NCI-H2107 treated with DMSO at 0.1 percent for 48 hours (cell line): ENCODE measurements at regions not wholly inside any gene's neighbourhood (a gene's known extent, or its start where the extent isn't known, plus 50 kb on each side); places are given as distances from the start of the nearest gene placed in this dataset.
"Not testable (repeated sequence)": the region's sequence is repeated elsewhere in the genome, so short reads cannot be mapped to it uniquely, and the experiment has no call there.

Experiments
- DNase-seq: peaks from one replicate; lab custom pipeline; 2025; ENCODE audit not compliant: unreplicated experiment; lab: John Stamatoyannopoulos, UW

GRCh38 chr5:125433457-125433856 is 687.0 kb upstream of the ZNF608 start:
- DNase-seq, result no peak

DNA sequence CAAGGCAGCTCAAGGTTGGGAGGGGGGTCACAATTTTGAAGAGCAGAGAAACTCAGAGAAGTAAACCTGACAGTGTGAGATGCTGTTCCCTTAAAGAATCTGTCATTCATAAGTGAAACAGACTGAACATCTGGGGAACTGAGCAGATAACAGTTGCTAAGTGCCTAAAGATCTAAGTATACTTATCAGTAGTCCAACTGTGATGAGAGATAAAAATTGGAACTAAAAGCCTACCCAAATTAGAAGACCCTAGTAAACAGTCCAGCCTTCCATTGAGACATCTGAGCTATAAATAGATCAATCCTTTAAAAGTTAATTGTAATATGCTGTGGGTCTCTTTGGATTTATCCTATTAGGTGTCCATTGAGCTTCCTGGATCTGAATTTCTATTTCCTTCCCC is 692.8 kb upstream of the ZNF608 start:
- no peak for DNase-seq

- DNase-seq, result no peak
These were observed 694.5 kb upstream of the ZNF608 start for GRCh38 chr5:125440905-125441304.

DNA sequence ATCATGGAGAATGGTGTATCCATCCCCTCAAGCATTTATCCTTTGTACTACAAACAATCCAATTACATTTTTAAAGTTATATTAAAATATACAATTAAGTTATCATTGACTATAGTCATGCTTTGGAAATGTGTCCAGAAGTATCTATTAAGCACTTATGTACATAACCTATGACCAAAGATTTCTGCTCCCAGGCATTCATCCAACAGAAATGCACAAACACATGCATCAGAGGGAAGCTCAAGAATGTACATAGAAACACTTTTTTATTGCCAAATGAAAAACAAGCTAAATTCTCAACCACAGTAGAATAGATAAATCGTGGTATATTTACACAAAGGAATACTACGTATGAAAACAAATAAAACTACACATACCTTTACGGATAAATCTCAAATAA is 700.5 kb upstream of the ZNF608 start:
- no peak for DNase-seq

DNA sequence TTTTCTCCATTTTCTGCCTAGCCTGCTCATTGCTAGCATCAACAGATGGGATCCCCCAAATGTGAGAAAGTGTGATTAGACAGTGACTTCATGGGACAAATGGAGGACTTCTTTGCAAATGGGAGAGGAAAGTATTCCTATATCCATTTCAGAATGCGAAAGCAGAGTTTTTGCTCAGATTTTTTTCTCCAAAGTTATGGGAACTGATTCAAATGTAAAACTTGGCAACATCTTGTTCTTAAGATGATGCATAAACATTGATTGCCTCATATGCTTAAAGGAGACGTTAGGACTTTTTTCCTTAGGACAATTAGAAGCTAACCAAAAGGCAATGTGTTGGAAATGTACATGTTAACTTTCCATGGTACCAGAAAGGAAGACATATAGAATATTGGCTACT is 704.3 kb upstream of the ZNF608 start:
- DNase-seq, result no peak

GRCh38 chr5:125451622-125452021 is 705.2 kb upstream of the ZNF608 start:
- no peak for DNase-seq

- no peak for DNase-seq
These were observed 706.6 kb upstream of the ZNF608 start for GRCh38 chr5:125452991-125453390.

DNA sequence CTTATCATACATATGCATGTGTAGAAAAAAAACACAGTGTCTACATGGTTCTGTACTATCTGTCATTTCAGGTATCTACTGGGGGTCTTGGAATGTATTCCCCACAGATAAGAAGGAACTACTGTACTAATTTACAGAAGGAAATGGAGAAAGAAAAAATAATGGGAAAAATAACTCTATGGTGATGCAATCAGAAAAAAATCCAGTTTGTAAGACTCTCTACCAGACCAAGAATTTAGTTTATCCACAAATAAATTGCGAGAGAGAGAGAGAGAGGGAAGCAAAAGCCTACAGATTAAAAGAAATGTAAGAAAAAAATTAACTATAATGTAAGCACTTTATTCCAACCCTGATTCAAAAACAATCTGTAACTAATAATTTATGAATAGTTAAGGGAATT is 708.6 kb upstream of the ZNF608 start:
- no peak for DNase-seq

GRCh38 chr5:125456005-125456404 is 709.6 kb upstream of the ZNF608 start:
- DNase-seq, result not testable (repeated sequence)

DNA sequence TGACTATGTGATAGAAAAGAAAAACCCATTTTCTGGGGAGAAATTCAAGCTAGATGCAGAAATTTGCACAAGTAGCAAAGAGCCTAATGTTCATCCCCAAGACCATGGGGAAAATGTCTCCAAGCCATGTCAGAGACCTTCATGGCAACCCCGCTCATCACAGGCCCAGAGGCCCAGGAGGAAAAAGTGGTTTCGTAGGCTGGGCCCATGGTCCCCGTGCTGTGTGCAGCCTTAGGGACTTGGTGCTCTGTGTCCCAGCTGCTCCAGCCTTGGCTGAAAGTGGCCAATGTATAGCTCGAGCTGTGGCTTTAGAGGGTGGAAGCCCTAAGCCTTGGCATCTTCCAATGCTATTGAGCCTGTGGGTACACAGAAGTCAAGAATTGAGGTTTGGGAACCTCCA is 711.2 kb upstream of the ZNF608 start:
- no peak for DNase-seq

GRCh38 chr5:125458949-125459348 is 712.5 kb upstream of the ZNF608 start:
- DNase-seq, result not testable (repeated sequence)

GRCh38 chr5:125461641-125462072 is 715.2 kb upstream of the ZNF608 start:
- DNase-seq, result no peak

GRCh38 chr5:125463466-125464092 is 717.1 kb upstream of the ZNF608 start:
- no peak for DNase-seq

GRCh38 chr5:125464847-125465432 is 718.5 kb upstream of the ZNF608 start:
- DNase-seq, result no peak

DNA sequence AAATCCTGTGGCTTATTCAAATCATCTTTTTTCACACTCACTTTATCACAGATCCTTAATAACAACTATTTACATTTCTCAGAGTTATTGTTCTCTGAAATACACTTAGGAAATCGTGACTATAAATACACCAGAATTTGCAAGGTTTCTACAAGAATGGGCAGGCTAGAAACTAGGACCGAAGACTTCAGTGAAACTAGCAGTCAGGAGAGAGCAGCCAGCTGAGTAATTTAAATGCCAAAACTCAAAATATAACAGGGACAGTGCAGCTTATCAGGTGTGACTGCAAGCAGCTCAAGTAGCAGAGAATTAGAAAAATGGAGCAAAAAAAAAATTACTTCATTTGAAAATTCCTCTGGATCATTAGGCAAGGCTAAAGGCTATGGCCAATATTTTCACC is 719.3 kb upstream of the ZNF608 start:
- DNase-seq, result no peak

DNA sequence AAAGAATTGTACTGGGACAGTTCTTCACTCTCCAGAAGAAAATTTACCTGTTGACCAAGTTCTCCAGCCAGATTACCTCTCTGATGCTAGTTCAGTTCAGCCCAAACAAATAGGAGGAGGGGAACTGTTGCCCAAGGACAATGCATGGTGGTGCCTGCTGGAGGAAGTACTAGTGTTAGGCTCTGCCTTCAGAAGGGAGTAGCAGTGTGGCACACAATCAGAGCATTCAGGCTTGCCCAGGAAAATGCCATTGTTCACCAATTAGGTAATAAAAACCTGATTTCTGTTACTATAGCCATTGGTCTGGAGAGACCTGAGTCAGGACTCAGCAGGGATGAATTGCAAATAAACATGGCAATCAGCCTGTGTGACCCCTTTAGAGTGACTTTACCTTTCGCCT is 720.8 kb upstream of the ZNF608 start:
- no peak for DNase-seq

- DNase-seq, result no peak
These were observed 724.0 kb upstream of the ZNF608 start for GRCh38 chr5:125470280-125470902.

- no peak for DNase-seq
These were observed 730.6 kb upstream of the ZNF608 start for GRCh38 chr5:125476901-125477585.

DNA sequence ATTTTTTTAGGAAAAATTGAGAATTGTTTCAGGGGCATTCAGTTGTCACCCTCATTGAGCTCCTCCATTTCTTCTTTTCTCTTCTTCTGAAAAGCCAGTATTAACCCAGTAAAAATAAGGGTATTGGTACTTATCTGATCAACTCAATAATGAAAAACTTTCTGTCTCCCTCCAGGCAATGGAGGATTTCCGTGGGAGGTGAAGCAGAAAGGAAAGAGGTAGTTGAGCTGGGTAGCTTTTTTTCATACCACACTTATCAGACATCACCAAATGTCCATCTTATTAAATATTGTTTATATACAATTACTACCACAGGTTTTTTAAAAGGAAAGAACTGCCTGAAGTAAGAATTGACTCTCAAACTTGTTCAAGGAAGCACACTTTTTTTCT is 731.1 kb upstream of the ZNF608 start:
- no peak for DNase-seq

DNA sequence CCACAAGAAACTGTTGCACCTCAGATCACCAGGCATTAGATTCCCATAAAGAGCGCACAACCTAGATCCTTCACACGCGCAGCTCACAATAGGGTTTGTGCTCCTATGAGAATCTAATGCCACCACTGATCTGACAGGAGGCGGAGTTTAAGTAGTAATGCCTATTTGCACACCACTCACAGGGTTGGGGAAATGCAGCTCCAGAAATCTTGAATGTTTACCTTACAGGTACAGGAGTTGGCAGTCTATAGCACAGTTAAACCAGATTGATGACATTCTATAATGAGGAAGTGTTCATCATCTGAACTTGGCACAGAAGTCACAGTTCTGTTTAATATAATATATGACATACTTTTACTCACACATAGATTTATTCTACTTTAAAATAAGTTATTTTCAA is 732.2 kb upstream of the ZNF608 start:
- no peak for DNase-seq

DNA sequence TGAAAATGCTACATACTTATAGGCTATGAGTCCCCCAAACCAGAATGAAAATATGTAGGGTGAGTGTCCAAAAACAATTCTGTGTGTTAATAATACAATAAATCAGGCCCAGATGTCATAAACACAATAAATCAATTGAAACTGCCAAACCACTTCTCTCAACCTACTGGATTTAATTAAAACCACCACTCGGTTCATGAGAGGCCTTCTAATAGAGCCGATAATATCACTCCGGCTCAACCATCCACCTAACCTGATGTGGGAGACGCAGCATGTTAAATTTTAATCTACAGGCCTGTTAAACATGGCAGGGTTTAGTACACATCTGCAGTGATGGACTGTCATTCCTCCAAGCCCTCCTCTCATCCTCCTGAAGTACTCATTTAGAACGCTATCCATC is 734.5 kb upstream of the ZNF608 start:
- no peak for DNase-seq
